ENCODE measurements at regions not wholly inside any gene's neighbourhood (a gene's known extent, or its start where the extent isn't known, plus 50 kb on each side); places are given as distances from the start of the nearest gene placed in this dataset.
A peak's percentile ranks its signal among the peaks of the same experiment; 100 is the strongest.
"Not testable (repeated sequence)": the region's sequence is repeated elsewhere in the genome, so short reads cannot be mapped to it uniquely, and the experiment has no call there.

DNA sequence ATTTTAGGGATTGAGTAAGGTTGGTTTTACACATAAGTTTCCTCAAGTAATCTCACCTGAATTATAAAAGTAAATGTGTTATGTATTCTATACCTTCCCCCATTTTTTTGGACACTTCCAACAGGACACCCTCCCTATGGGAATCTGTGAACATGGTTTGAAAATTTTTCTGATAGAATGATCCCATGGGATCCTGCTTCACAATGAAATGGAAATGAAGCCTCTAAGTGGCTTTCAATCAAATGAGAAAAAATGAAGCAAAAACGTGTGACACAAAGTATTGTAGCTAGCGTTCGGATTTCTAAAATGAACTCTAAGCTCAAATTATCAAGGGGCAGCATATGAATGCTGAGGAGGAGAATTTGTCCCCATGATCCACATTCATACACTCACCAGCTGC is 1006.8 kb downstream of the ADGRL2 start:
- DNase-seq (ENCODE audit: extremely low read depth, low read depth) = no peak

DNA sequence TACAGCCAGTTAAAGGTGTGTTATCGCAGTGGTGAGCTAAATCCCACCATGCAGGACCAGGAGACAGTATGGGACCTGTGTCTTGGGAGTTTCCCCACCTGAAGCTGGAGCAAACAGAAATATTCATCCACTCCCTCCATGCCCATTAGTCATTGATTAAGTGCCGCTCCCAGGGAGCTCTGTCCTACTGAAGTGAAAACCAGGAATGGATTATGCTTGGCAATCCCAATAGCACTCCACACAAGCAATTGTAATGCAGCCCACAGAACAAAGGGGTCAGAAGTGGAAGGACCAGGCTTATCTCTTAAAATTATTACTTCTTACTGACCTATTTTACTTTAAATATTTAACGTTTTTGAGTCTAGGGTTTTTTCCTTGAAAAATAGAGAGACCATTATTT is 1005.4 kb downstream of the ADGRL2 start:
- no peak for DNase-seq (ENCODE audit: extremely low read depth, low read depth)

DNA sequence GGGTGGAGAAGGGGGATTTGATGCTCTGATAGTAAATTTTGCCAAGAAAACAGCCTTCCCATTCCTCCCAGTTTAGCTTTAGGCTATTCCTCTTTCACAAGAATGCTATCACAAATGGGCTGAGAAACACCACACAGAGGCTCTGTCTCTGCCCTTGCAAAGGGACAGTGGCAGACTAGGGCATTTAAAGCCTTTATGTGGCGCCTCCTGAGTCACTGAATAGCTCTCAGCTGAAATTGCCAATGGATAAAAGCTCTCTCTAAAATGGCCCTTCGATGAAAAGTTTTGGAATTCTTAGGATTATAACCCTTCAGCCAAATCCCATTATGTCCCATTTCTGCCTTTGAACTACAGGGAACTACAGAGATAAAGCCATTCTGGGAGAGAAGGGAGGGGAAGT is 1000.4 kb downstream of the ADGRL2 start:
- DNase-seq (ENCODE audit: extremely low read depth, low read depth) = no peak

DNA sequence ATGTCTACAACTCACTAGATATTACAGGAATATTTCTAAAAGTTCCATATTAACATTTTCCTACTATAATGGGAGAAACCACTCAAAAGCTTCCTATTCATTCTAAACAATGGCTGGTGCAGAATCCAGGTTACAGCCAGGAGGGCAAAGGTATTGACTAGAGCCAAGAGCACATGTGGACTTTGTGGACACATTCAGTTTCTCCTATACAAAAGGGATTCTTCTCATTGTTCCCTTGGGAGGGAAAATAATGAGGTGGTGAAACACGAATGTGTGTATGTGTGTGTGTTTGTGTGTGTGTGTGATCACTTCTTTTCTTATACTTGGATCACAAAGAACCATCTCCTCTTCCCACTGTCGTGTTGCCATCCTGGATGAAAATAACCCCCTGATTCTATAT is 1000.0 kb downstream of the ADGRL2 start:
- DNase-seq (ENCODE audit: extremely low read depth, low read depth) = no peak

DNA sequence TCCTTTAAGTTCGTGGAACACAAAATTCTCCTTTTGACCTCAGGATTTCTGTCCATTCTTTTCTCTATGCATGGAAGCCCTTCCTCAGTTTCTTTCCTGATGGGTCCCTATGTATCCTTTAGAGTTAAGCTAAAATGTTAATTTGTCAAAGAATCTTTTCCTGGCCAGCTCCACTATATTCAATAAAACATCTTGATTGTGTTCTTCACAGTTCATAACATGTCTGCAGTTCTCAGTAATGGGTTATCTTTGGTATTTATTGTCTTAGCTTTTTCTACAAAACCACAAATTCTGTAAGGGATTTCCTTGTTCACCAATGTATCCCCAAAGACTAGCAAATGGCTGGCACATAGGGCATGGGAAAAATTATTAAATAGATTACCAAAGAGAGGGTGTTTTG is 998.5 kb downstream of the ADGRL2 start:
- DNase-seq (ENCODE audit: extremely low read depth, low read depth) = no peak

DNA sequence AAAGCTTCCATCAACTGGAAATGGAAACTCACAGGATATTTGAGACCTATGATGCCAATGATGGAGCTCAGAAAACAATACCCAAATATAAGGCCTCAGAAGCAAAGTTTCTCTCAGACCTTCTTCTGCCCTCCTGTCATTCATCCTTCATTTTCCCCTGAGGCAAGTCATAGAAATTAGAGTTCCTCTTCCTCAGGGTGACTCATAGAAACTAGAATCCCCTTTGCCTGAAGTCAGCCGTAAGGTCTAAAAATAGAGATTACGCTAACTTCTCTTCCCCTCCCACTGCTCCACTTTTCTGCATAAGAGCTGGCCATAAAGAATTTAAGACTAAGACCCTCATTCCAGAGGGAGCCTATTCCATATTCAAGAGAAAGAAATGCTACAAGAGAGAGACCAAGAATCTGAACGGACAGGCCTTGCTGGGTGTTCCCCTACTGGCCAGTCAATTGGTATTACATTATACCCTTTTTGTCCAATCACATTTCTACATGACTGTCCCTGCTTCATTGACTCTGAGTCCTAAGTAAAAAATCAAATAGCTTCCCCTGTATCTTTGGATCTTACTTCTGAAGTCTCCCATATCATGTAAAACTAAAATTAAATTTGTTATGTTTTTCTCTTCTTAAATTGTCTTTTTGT is 994.9 kb downstream of the ADGRL2 start:
- no peak for DNase-seq (ENCODE audit: extremely low read depth, low read depth)

DNA sequence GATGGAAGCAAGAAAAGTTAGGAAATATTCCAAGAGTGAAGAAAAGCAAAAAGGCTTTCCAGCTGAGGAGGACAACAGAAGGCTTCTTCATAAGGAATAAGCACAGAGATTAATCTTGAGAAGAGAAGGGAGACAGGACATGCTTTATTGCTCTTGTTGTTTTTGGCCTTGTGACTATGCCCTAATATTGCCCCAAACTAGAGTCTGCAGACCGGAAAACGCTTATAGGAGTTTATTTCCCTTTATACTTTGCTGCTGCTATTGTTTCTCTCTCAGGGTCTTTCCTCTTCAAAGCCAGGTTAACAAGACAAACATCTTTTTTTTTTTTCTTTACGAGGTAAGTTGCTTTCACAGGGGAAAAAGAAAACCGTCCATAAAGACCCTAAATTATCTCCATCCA is 991.4 kb downstream of the ADGRL2 start:
- no peak for DNase-seq (ENCODE audit: extremely low read depth, low read depth)

DNA sequence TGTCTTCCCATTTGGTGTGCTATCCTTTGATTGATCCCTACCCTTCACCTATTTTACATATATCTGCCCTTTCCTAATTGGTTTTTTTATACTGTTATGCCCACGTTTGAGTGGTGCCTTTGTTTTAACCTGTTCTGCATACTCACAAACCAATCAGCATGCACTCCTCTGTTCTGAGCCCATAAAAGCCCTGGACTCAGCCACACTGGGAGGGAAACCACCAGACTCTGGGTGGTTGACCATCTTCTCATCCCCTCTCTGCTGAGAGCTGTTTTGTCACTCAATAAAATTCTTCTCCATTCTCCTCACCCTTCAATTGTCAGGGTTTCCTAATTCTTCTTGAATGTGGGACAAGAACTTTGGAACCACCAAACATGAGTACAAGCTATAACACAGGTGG is 989.8 kb downstream of the ADGRL2 start:
- no peak for DNase-seq (ENCODE audit: extremely low read depth, low read depth)

DNA sequence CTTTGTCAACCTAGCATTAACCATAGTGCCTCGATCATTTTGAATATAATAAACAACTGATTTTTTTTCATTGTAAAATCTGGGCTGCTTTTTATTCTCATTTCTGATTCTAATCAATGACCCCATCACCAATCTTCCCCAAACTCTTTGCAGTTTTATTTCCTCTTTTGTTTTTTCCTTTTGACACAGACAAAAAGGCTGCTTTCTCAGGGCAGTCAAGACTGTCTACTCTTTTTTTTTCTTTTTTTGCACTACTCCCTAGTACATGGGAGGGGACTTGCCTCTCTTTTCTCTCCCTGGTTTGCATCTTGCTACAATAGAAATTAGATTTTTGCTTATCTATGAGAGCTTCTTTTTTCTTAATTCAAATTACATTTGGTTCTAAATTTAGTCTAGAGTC is 987.9 kb downstream of the ADGRL2 start:
- DNase-seq (ENCODE audit: extremely low read depth, low read depth) = no peak

DNA sequence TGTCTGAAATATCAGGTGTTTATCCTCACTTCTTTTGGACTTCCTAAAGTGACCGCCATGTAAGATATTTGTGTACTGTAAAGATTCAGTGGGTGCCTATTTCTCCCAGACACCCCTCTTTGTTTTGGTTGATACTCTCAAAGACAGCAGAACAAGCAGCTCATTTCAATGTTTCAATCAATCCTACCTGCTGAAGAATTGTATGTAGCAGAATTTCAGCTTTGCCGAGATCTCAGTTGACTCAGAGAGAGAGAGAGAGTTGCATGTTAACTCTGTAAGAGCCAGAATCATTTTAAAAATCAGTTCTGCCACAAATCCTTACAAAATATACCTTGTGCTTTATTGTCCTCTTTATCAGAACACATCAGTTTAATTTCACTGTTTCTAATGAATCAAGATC is 987.3 kb downstream of the ADGRL2 start:
- DNase-seq (ENCODE audit: extremely low read depth, low read depth) = no peak

DNA sequence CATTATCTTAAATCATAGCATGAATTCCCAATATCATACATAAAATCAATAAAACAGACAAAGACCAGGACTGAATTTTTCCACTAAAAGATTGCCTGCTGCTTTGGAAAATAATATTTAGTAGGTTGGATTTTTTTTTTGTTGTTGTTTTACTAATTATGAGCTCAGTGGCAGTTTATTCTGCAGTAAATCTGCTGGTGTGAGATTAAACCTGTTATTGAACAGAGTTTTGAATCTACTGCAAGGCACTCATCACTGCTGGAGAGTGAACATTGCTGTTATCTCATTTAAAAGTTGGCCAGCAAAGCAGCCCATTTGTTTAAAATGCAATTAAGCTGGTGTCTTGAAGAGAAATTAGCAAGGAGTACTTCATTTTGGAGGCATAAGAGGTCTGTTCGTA is 986.1 kb downstream of the ADGRL2 start:
- DNase-seq (ENCODE audit: extremely low read depth, low read depth) = no peak

DNA sequence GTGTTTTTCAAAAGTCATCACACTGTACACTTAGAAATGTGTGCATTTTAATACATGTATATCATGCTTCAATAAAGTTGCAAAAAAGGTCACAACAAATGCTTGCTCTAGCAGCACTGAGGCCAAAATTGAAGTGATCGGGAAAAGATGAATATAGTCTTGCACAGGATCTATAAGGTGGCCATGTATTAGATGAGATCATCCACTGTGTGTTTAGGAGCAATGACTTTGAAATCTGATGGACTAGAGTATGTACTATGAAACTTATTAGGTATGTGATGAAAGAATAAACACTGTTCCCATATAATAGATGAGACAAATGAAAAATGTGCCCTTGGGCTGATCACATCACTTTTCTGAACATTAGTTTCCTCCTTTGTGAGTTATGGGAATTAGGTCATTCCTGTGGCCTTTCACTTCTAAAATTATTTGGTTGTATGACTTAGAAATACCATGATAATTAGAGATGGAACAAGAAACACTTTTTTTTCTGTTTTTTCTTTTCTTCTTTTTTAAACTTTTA is 984.6 kb downstream of the ADGRL2 start:
- DNase-seq (ENCODE audit: extremely low read depth, low read depth) = no peak

DNA sequence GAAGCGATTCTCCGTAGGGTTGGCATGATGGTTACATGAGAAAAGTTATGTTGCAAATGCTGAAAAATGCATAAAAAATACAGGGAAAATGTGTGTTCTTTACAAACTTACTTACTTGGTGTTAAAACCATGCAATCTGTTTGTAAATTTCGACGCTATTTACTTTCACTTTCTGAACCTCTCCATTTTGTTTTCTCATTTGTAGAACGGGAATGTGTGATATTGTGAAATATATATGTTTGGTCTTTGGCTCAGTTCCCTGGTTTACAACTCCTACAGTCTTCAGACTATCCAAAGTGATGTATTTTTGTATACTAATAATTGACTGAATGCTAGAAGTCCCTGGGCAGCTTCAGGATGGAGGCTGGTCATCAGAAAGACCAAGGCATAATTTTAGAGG is 982.3 kb downstream of the ADGRL2 start:
- DNase-seq (ENCODE audit: extremely low read depth, low read depth) = no peak

DNA sequence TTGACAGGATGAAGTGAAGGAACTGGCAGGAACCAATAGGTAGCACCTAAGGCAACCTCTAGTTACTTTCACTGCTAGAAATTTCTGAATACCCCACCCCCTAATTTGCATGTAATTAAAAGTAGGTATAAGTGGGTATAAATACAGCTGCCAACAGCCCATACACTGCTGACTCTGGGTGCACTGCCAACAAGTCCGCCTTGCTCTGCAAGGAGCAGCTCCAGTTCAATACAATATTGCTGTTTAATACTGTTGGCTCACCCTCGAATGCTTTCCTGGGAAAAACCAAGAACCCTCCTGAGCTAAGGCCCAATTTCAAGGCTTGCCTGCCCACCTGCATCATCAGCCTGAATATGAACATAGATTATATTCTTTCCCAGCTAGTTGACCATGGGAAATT is 981.9 kb downstream of the ADGRL2 start:
- DNase-seq (ENCODE audit: extremely low read depth, low read depth) = no peak

DNA sequence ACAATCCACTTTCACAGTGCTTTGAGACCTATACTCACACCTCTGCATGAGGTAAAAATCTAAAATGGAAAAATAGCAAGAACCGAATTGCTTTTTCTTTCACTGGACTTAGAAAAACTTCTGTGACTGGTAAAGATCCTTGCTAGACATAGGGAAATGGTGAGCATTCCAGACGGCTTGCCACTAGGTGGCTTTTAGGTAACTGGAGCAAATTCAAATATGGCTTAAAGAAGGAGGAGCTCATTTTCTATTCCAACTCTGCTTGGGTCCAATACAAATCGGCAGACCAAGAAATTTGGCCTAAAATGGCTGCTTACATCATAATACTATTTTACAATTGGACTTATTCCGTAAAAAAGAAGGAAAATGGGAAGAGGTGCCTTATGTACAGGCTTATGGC is 977.9 kb downstream of the ADGRL2 start:
- DNase-seq (ENCODE audit: extremely low read depth, low read depth) = peak; percentile 7

DNA sequence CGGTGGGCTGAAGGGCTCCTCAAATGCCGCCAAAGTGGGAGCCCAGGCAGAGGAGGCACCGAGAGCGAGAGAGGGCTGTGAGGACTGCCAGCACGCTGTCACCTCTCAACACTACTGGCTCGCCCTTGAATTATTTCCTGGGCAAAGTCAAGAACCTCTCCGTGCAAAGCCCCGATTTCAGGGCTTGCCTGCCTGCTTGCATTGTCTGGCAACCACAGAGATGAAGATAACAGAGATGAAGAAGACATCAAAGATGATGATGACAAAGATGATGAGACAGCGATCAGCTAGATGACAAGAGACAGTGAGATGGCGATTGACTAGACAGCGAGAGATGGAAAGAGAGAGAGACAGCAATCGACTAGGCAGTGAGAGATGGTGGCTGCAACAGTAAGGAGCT is 976.5 kb downstream of the ADGRL2 start:
- no peak for DNase-seq (ENCODE audit: extremely low read depth, low read depth)

DNA sequence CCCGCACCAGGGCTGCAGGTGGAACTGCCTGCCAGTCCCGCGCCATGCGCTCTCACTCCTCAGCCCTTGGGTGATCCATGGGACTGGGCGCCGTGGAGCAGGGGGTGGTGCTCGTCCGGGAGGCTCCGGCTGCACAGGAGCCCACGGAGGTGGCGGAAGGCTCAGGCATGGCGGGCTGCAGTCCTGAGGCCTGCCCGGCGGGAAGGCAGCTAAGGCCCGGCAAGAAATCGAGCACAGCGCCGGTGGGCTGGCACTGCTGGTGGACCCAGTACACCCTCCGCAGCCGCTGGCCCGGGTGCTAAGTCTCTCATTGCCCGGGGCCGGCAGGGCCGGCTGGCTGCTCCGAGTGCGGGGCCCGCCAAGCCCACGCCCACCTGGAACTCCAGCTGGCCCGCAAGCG is 976.0 kb downstream of the ADGRL2 start:
- not testable (repeated sequence) for DNase-seq (ENCODE audit: extremely low read depth, low read depth)

DNA sequence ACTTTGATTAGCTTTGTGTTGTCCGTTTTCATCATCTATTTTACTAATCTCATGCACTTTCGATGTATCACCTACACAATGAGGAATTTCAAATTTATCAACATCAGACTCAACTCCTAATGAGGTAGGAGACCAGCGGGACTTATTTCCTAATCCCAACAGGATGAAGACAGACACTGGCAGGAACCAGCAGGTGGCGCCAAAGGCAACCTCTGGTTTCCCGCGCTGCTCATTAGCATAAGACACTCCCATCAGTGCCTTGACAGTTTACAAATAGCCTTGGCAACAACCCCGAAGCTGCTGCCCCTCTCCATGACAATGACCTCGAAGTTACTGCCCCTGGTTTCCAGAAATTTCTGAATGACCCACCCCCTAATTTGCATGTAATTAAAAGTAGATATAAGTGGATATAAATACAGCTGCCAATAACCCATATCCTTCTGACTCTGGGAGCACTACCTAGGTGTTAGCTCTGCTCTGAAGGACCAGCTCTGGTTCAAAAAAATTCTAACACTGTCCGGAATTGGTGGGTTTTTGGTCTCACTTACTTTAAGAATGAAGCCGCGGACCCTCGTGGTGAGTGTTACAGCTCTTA is 974.8 kb downstream of the ADGRL2 start:
- DNase-seq (ENCODE audit: extremely low read depth, low read depth) = peak; percentile 43

DNA sequence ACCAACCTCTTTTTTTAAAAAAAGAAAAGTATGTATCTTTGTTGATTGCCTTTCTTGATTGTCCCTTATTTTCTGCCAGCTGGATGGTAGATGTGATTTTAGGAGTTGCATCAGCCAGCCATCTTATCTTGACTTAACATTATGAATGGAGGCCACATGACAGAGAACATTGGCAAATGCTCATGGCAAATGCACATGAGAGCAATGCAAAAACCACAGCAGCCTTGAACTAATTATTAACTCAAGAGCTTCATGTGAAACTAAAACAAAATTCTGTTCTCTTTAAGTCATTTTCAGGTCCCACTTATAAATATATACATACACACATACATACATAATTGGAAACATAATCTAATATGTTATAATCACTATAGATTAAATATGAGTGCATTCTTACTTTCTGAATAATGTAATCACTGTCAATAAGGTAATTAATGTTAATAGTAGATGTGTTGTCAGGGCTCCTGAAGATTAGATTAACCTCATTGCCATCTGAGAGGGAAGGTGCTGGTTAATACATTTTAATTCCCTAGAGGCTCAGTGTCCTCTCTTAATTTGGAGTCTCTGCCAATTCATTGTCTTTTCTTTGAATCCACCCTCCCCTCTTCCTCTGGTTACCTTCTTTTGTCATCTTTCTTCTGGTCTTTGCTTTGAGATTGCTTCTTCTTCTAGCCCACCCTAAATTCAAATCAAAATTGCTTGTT is 962.2 kb downstream of the ADGRL2 start:
- DNase-seq (ENCODE audit: extremely low read depth, low read depth) = no peak

DNA sequence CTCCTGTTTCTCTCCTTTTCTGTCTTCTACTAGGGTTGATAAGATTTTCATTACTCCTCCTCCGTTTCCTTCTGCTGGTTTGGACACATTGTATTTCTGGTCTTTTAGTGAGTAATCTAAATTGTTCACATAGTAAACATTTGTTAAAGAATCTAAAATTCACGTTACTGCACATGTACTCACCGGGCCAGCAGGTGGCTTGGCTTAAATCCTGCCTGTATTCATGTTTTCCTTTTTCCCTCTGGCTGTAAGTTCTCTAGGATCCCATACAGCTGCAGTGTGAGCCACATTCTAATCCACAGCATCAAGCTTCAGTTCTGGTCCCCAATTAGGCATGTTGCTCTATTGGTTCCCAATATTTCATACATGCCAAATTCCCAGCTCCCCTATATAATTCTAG is 958.3 kb downstream of the ADGRL2 start:
- DNase-seq (ENCODE audit: extremely low read depth, low read depth) = no peak

DNA sequence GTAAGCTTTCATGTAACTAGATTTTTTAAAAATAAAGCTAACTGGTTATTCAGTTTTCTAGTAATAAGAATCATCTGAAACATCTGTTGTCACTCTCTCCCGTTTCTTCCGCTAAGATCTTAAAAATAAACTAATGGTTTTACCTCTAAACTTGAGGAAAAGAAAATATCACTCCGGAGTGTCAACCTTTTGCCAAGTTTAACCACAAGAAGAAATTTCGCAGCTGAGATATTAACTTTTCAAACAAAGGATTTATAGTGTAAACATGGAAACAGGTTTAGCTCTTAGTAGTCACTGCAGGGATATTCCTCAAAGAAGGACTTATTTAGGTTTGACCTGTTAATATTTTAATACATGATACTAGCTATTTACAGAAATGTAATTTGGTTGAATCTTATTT is 954.9 kb downstream of the ADGRL2 start:
- no peak for DNase-seq (ENCODE audit: extremely low read depth, low read depth)

DNA sequence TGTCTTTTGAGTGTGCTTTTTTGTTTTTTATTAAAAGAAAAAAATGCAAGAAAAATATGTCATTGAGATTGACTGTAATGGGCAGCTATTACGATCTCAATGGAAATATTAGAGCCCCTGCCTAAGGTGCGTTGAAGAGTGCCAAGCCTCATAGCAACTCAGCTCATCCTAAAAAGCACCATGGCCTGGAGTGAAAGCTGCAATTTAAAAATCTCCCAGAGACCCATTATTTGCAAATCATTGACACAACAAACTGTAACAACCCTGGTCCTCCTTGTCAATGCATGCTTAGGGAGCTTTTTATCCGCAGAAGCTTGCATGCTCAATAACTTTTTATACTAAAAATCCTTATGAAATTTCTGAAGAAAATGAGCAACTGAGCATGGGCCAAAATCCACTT is 954.5 kb downstream of the ADGRL2 start:
- DNase-seq (ENCODE audit: extremely low read depth, low read depth) = no peak
